ENCODE measurements at regions not wholly inside any gene's neighbourhood (a gene's known extent, or its start where the extent isn't known, plus 50 kb on each side); places are given as distances from the start of the nearest gene placed in this dataset.

DNA sequence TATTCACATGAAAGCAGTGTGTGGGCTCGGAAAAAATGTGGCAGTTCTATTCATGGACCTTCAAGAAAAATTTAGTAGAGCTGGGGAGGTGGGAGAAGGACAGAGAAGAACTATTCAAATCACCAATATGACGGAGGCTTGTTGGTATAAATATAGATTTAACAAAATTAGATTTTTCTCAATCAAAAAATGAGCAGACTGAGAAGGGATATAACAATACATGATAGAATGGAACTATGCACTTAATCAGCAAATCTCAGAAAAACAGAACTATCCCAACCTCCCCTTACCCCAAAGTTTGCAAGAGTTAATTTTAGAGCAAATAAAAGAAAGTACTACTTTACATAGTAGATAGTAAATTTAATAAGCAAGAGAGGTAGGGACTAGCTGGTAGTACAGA, 194.6 kb upstream of the BCL6 start:
- no peak overlapping the region for H3K4ac ChIP-seq (ENCODE audit: low read depth, low read length)
- no peaks in the 10 kb centered on the region for H3K27me3 ChIP-seq (ENCODE audit: insufficient read depth, low read length)

More for the DNA sequence above, 194.6 kb upstream of the BCL6 start:
- Mint-ChIP-seq H3K4me1 (peaks cover 3 to 9% of the 10 kb centered on the region in 2 experiments; a peak in 3 of 4 replicates), H3K36me3 (ENCODE audit: insufficient read depth in 1 of 3, low read depth in 3 of 3) (no peaks in the 10 kb centered on the region), H3K4me3 (no peak overlapping the region), H3K27ac (no peak overlapping the region), H3K27me3 (ENCODE audit: low read depth) (peaks cover 2% of the 10 kb centered on the region; the same call in 1 of the 2 replicates), H3K9me3 (no peaks in the 10 kb centered on the region)
- Histone ChIP-seq H4K20me1 (ENCODE audit: control insufficient read depth, insufficient read depth, insufficient read length) (no peaks in the 10 kb centered on the region), H3K27ac (ENCODE audit: insufficient read length, low read depth, low read length) (no peak overlapping the region), H3K56ac (ENCODE audit: insufficient read length, low read depth, low read length) (no peak overlapping the region), H3K4me2 (ENCODE audit: insufficient read depth, insufficient read length, low read length) (no peak overlapping the region), H2BK5ac (ENCODE audit: insufficient read length, low read length) (no peak overlapping the region), H4K8ac (replicated peaks; ENCODE audit: insufficient read length, low read depth, low read length) (no peak overlapping the region), H2AK5ac (ENCODE audit: insufficient read length, low read length) (no peak overlapping the region), H2BK12ac (ENCODE audit: insufficient read length, low read depth, low read length) (no peak overlapping the region), H3K23me2 (ENCODE audit: insufficient read length, low read depth, low read length, poor library complexity, severe bottlenecking) (no peaks in the 10 kb centered on the region), H3K79me1 (ENCODE audit: insufficient read depth, low read depth, low read length, poor library complexity, severe bottlenecking) (no peaks in the 10 kb centered on the region), H3T11ph (ENCODE audit: low read length) (no peak overlapping the region), H2BK20ac (ENCODE audit: low read depth, low read length, poor library complexity, severe bottlenecking) (no peak overlapping the region), H3K9me3 (ENCODE audit: control insufficient read depth, low read depth, low read length) (no peaks in the 10 kb centered on the region), H4K5ac (ENCODE audit: insufficient read length, low read depth, low read length) (no peak overlapping the region), H3K23ac (ENCODE audit: insufficient read length, low read depth, low read length) (no peak overlapping the region), H3K79me2 (ENCODE audit: insufficient read depth, low read length) (no peaks in the 10 kb centered on the region), H2BK120ac (ENCODE audit: low read depth, low read length, poor library complexity, severe bottlenecking) (no peak overlapping the region), H3K18ac (ENCODE audit: insufficient read length, low read depth, low read length) (no peak overlapping the region), H3K4me1 (ENCODE audit: insufficient read depth, low read length) (no peaks in the 10 kb centered on the region; the same call in 1 of the 2 replicates), H4K91ac (ENCODE audit: insufficient read length, low read depth, low read length) (no peak overlapping the region), H2BK15ac (ENCODE audit: low read depth, low read length) (no peak overlapping the region), H2AFZ (ENCODE audit: low read length) (no peak overlapping the region), H3K14ac (ENCODE audit: insufficient read depth, low read length) (no peak overlapping the region), H3K9ac (ENCODE audit: extremely low read depth, insufficient read length, low read length) (no peak overlapping the region)
- WGBS (ENCODE audit: extremely low coverage, insufficient read length, low lambda C conversion rate), result no CpG with 5 or more reads among the region's 2 CpGs
- no peak for DNase-seq
- TF ChIP-seq, protein P1, sequence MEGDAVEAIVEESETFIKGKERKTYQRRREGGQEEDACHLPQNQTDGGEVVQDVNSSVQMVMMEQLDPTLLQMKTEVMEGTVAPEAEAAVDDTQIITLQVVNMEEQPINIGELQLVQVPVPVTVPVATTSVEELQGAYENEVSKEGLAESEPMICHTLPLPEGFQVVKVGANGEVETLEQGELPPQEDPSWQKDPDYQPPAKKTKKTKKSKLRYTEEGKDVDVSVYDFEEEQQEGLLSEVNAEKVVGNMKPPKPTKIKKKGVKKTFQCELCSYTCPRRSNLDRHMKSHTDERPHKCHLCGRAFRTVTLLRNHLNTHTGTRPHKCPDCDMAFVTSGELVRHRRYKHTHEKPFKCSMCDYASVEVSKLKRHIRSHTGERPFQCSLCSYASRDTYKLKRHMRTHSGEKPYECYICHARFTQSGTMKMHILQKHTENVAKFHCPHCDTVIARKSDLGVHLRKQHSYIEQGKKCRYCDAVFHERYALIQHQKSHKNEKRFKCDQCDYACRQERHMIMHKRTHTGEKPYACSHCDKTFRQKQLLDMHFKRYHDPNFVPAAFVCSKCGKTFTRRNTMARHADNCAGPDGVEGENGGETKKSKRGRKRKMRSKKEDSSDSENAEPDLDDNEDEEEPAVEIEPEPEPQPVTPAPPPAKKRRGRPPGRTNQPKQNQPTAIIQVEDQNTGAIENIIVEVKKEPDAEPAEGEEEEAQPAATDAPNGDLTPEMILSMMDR (conservative IDR thresholded peaks at IDR 0.05), result no peak

Measured in H9 (cell line).